OCI-LY1 (cell line): ENCODE measurements at regions not wholly inside any gene's neighbourhood (a gene's known extent, or its start where the extent isn't known, plus 50 kb on each side); places are given as distances from the start of the nearest gene placed in this dataset.

ENCODE experiments used
- H2AFZ ChIP-seq: fragments of 200-600 bp; sonication (generic), shearing (Covaris generic); 2 replicates; pipeline ENCODE4 v1.6.0; 2014; ENCODE audit warnings: antibody characterized with exemption, mild to moderate bottlenecking, low read length
- H3F3A ChIP-seq: fragments of 200-600 bp; sonication (generic), shearing (Covaris generic); 2 replicates; pipeline ENCODE4 v1.6.0; 2014; ENCODE audit warnings: mild to moderate bottlenecking, antibody characterized with exemption, low read length, moderate library complexity; ENCODE audit not compliant: insufficient read depth
- H3K27ac ChIP-seq: fragments of 200-600 bp; sonication (generic); 2 replicates; pipeline ENCODE4 v1.5.1; 2014; ENCODE audit warnings: low read length, mixed run types, mild to moderate bottlenecking, low read depth; ENCODE audit not compliant: poor library complexity, severe bottlenecking
- H3K27me3 ChIP-seq: fragments of 200-600 bp; sonication (generic); 2 replicates; pipeline ENCODE4 v1.6.0; 2014; ENCODE audit warnings: antibody characterized with exemption, mild to moderate bottlenecking, low read length, moderate library complexity; ENCODE audit not compliant: insufficient read depth
- H3K36me3 ChIP-seq: fragments of 200-600 bp; sonication (generic); 2 replicates; pipeline ENCODE4 v1.6.1; 2014; ENCODE audit warnings: mild to moderate bottlenecking, antibody characterized with exemption, low read length, moderate library complexity, mixed read lengths; ENCODE audit not compliant: insufficient read depth
- H3K4me1 ChIP-seq: fragments of 200-600 bp; sonication (generic); 2 replicates; pipeline ENCODE4 v1.5.1; 2014; ENCODE audit warnings: mild to moderate bottlenecking, low read length, moderate library complexity; ENCODE audit not compliant: insufficient read depth, severe bottlenecking
- H3K4me2 ChIP-seq: fragments of 200-600 bp; sonication (generic), shearing (Covaris generic); 2 replicates; pipeline ENCODE4 v1.6.1; 2014; ENCODE audit warnings: low read length
- H3K4me3 ChIP-seq: fragments of 200-600 bp; sonication (generic); 2 replicates; pipeline ENCODE4 v1.5.1; 2014; ENCODE audit warnings: low read length, low read depth, mild to moderate bottlenecking, mixed read lengths; ENCODE audit not compliant: poor library complexity, severe bottlenecking
- H3K79me2 ChIP-seq: fragments of 200-600 bp; shearing (Covaris generic); 2 replicates; pipeline ENCODE4 v1.6.1; 2016; ENCODE audit warnings: mixed run types, low read length, mixed read lengths; ENCODE audit not compliant: insufficient read depth
- H3K9ac ChIP-seq: fragments of 200-600 bp; sonication (generic), shearing (Covaris generic); 2 replicates; pipeline ENCODE4 v1.6.1; 2014; ENCODE audit warnings: mild to moderate bottlenecking, low read length, mixed read lengths
- H3K9me2 ChIP-seq: fragments of 200-600 bp; sonication (generic), shearing (Covaris generic); 2 replicates; pipeline ENCODE4 v1.6.1; 2014; ENCODE audit warnings: low read depth, mild to moderate bottlenecking, low read length, mixed read lengths
- H3K9me3 ChIP-seq: fragments of 200-600 bp; shearing (Covaris generic); 2 replicates; pipeline ENCODE4 v1.6.1; 2014; ENCODE audit warnings: low read length, mixed read lengths
- H4K20me1 ChIP-seq: fragments of 200-600 bp; sonication (generic), shearing (Covaris generic); 2 replicates; pipeline ENCODE4 v1.6.0; 2016; ENCODE audit warnings: mild to moderate bottlenecking, low read length; ENCODE audit not compliant: insufficient read depth
- EZH2 ChIP-seq: fragments of 200-600 bp; sonication (generic), shearing (Covaris generic); IDR thresholded peaks from 2 replicates; pipeline ENCODE4 v1.8.0; 2017; ENCODE audit warnings: borderline replicate concordance, mixed run types, mild to moderate bottlenecking, antibody characterized with exemption, low read length, moderate library complexity, mixed read lengths
- TF ChIP-seq, protein P1 (sequence below): fragments of 200-600 bp; sonication (generic), shearing (Covaris generic); IDR thresholded peaks from 2 replicates; pipeline ENCODE4 v1.5.1; 2017; ENCODE audit warnings: mild to moderate bottlenecking, antibody characterized with exemption, low read length, moderate library complexity, mixed read lengths

DNA sequence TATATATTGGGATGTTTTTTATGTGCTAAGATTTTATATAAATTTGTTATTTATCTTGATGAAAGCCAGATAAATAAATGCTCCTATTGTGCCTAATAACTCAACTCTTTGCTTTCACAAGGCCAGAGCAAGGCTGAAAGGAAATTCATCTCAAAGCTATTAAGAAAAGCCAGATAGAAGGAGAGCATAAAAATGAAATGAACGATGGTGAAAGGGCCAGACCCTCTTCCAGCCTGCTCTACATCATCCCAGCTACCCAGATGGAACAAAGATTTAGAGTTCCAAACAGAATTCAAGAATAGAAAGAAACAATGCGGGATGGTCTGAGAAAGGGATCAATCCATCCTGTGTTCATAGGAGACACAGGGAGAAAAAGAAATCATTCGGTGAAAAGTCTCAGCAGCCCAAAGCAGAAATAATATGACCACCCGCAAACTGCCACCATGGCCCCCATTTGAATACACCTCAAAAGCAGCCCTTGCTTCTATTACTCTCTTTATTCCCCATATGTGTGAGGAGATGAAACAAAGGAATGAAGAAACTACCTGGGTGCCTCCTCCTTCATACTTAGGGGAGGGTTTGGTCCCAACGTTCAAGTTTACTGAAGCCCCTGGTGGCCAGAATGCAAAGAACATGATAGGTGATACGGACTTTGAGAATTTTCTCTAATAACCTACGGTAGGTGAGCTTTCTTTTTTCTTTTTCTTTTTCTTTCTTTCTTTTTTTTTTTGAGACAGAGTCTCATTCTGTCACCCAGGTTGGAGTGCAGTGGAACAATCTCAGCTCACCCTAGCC lies 110.1 kb upstream of the FBXO11 start:
- Histone ChIP-seq H3F3A (no peaks in the 10 kb centered on the region), H4K20me1 (no peaks in the 10 kb centered on the region), H3K4me1 (no peaks in the 10 kb centered on the region), H3K27ac (no peak overlapping the region), H3K27me3 (no peaks in the 10 kb centered on the region), H3K9ac (no peak overlapping the region), H3K9me3 (no peaks in the 10 kb centered on the region), H2AFZ (no peak overlapping the region), H3K4me2 (no peak overlapping the region), H3K4me3 (no peak overlapping the region), H3K79me2 (no peaks in the 10 kb centered on the region), H3K36me3 (no peaks in the 10 kb centered on the region), H3K9me2 (no peaks in the 10 kb centered on the region)
- TF ChIP-seq EZH2 = no peak
- TF ChIP-seq, protein P1, sequence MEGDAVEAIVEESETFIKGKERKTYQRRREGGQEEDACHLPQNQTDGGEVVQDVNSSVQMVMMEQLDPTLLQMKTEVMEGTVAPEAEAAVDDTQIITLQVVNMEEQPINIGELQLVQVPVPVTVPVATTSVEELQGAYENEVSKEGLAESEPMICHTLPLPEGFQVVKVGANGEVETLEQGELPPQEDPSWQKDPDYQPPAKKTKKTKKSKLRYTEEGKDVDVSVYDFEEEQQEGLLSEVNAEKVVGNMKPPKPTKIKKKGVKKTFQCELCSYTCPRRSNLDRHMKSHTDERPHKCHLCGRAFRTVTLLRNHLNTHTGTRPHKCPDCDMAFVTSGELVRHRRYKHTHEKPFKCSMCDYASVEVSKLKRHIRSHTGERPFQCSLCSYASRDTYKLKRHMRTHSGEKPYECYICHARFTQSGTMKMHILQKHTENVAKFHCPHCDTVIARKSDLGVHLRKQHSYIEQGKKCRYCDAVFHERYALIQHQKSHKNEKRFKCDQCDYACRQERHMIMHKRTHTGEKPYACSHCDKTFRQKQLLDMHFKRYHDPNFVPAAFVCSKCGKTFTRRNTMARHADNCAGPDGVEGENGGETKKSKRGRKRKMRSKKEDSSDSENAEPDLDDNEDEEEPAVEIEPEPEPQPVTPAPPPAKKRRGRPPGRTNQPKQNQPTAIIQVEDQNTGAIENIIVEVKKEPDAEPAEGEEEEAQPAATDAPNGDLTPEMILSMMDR = peak; percentile 49

DNA sequence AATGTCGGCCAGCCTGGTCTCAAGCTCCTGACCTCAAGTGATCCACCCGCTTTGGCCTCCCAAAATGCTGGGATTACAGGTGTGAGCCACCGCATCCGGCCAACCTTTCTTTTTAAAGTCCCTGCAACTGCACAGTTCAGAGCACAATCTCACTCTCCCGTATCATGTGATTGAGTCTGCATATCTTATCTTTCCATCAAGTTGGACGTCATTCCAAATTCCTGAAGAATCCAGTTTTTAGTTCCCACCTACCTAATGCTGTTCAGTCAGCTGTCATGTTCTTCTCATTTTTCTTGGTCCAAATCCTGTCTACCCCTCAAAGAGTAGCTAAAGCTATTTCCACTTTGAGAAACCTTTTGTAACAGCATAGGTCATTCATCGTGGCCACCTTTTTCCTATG lies 110.8 kb upstream of the FBXO11 start:
- no peaks in the 10 kb centered on the region for H3K36me3 ChIP-seq
- no peak overlapping the region for H3K9ac ChIP-seq
- H3K27me3 ChIP-seq = no peaks in the 10 kb centered on the region
- H4K20me1 ChIP-seq = no peaks in the 10 kb centered on the region
- no peaks in the 10 kb centered on the region for H3F3A ChIP-seq
- H3K4me1 ChIP-seq = no peaks in the 10 kb centered on the region
- no peak overlapping the region for H3K27ac ChIP-seq
- no peak for TF ChIP-seq EZH2
- TF ChIP-seq, protein P1 = no peak
- no peak overlapping the region for H2AFZ ChIP-seq
- H3K4me2 ChIP-seq = no peak overlapping the region
- no peak overlapping the region for H3K4me3 ChIP-seq
- H3K9me2 ChIP-seq = no peaks in the 10 kb centered on the region
- H3K9me3 ChIP-seq = no peaks in the 10 kb centered on the region
- H3K79me2 ChIP-seq = no peaks in the 10 kb centered on the region

DNA sequence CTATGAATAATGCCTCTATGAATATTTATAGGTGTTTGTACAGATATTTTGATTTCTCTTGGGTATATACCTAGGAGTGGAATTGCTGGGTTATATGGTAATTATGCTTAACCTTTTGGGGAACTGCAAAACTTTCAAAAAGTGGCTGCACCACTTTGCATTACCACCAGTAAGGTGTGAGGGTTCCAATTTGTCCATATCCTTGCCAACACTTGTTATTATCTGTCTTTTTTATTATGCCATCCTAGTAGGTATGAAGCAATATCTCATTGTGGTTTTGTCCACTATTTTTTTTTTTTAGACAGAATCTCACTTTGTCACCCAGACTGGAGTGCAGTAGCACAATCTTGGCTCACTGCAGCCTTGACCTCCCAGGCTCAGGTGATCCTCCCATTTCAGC lies 112.2 kb upstream of the FBXO11 start:
- no peaks in the 10 kb centered on the region for H3F3A ChIP-seq
- H3K27me3 ChIP-seq = 0 out of 2 replicates have a peak, but pooled peaks cover 2% of the 10 kb centered on the region

DNA sequence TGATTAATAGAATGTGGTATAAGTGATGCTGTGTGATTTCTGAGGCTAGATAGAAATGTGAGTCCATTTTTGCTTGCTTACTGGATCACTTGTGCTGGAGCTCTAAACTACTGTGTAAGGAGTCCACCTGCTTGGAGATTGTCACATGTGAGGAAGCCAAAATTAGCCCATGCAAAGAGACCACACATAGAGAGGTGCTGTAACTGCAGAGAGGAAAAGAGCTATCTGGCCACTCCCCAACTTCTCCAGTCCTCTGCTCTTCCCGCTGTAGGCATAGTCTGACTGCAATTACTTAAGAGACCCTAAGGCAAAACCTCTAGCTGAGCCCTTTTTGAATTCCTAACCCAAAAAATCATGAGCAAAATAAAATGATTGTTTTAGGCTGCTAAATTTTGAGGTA lies 120.6 kb upstream of the FBXO11 start:
- Histone ChIP-seq H3K27ac (no peak overlapping the region), H3K9me2 (no peaks in the 10 kb centered on the region), H3K36me3 (no peaks in the 10 kb centered on the region), H3K4me3 (no peak overlapping the region), H3K4me1 (no peaks in the 10 kb centered on the region), H3K4me2 (no peak overlapping the region), H3K9me3 (no peaks in the 10 kb centered on the region), H3K79me2 (no peaks in the 10 kb centered on the region), H2AFZ (no peak overlapping the region), H3F3A (no peaks in the 10 kb centered on the region), H3K27me3 (0 out of 2 replicates have a peak, but pooled peaks cover 7% of the 10 kb centered on the region), H3K9ac (no peak overlapping the region), H4K20me1 (no peaks in the 10 kb centered on the region)
- TF ChIP-seq, protein P1 = no peak
- TF ChIP-seq EZH2 = no peak

More for the DNA sequence above, 112.2 kb upstream of the FBXO11 start:
- no peak overlapping the region for H3K4me3 ChIP-seq
- no peaks in the 10 kb centered on the region for H3K9me2 ChIP-seq
- H3K4me2 ChIP-seq = no peak overlapping the region
- H3K79me2 ChIP-seq = no peaks in the 10 kb centered on the region
- H3K4me1 ChIP-seq = no peaks in the 10 kb centered on the region
- TF ChIP-seq EZH2 = no peak
- no peak overlapping the region for H2AFZ ChIP-seq
- no peaks in the 10 kb centered on the region for H3K9me3 ChIP-seq
- no peaks in the 10 kb centered on the region for H3K36me3 ChIP-seq
- no peak overlapping the region for H3K27ac ChIP-seq
- no peak overlapping the region for H3K9ac ChIP-seq
- H4K20me1 ChIP-seq = no peaks in the 10 kb centered on the region
